ENCODE measurements at regions not wholly inside any gene's neighbourhood (a gene's known extent, or its start where the extent isn't known, plus 50 kb on each side); places are given as distances from the start of the nearest gene placed in this dataset.

DNA sequence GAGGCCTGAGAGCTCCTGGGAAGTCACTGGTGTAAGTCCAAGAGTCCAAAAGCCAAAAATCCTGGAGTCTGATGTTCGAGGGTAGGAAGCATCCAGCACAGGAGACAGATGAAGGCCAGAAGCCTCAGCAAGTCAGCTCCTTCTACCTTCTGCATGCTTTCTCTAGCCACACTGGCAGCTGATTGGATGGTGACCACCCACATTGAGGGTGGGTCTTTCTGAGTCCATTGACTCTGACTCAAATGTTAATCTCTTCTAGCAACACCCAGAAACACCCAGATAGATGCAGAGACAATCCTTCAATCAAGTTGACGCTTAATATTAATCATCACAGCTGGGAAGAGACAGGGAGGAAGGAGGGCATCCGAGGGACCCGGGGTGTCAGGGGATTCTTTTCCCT, 305.8 kb downstream of the AACS start:
- DNase-seq (ENCODE audit: low read depth), result no peak

DNA sequence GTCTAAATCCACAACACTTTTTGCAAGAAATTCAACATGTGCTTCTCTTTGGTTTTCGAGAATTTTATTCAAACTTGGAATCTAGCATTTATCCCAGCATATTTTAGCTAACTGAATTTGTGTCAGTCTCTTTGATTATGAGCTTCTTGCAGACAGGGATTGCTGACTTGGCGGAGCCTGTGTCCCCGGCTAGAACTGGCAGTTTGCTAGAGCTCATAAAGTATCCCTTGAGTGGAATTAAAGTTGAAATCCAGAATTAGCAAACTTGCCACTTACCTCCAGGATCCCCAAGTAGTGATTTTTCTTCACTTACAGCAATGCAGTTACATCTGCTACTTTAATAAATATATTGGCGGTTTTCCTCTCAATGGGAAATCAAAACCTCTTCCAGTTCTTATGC, 306.9 kb downstream of the AACS start:
- DNase-seq (ENCODE audit: low read depth), result no peak

DNA sequence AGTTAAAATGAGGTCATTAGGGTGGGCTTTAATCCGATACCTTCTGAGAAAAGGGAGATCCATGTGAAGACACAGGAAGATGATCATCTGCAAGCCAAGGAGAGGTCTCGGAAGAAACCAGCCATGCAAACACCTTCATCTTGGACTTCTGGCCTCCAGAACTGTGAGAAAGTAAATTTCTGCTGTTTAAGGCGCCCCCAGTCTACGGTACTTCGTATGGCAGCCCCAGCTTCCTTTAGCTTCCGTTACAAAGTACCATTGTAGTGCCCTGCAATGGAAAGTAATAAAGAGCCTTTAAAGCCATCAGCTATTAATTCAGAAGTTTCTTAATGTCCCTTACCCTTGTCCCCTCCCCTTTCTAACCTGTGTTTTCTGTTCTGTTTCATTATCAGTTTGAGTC, 308.1 kb downstream of the AACS start:
- no peak for DNase-seq (ENCODE audit: low read depth)

DNA sequence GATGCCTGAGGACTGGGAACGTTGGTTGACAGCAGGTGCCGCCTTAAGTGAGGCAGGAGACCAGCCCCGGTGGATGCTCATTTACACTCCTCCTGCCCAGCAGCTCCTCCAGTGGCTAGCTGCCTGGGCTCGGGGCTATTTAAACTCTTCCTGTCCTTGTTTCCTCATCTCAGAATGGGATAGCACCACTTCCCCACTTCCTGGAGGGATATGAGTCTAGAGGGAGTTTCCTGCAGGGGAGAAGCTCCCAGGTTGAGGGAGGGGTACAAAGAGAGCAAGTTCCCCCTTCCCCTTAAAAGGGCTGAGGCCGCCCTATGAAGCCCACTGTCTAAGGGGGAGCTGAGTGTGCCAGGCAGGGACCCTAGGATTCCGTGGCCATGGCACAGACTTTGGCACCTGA, 311.2 kb downstream of the AACS start:
- no peak for DNase-seq (ENCODE audit: low read depth)

DNA sequence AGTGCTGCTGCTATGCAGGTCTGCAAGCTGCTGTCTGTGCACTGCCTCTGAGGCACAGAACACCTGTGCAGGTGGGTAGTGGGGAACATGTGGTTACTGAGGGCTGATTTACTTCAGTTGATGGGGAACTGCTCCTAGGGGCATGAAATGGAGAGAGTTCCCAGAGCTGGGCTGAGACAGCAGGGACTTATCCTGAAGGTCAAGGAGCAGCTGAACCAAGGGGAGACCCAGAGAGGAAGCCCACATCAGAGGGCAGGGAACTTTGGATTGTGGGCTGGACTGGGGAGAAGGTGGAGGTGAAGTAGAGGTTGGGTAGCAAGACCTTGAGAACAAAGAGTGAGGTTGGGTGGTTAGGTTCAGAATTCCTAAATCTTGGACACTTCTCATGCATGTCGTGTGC, 311.9 kb downstream of the AACS start:
- no peak for DNase-seq (ENCODE audit: low read depth)

DNA sequence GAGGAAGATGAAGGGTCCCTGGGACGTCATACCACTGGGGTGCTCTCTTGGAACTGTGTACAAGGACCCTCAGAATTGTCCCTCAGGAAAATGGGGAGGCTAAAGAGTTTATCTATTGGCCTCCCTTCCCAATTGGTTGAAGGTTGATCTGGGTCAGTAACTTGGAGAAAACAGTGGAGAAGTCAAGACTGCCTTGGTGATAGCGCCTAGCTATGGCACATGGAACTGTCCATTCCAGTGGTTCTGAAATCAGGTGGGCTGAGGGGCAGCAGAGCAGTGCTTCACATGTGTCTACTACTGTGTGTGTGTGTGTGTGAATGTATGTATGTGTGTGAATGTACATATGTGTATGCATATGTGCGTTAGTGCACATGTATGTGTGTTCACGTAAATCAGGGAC, 316.1 kb downstream of the AACS start:
- DNase-seq (ENCODE audit: low read depth), result no peak

DNA sequence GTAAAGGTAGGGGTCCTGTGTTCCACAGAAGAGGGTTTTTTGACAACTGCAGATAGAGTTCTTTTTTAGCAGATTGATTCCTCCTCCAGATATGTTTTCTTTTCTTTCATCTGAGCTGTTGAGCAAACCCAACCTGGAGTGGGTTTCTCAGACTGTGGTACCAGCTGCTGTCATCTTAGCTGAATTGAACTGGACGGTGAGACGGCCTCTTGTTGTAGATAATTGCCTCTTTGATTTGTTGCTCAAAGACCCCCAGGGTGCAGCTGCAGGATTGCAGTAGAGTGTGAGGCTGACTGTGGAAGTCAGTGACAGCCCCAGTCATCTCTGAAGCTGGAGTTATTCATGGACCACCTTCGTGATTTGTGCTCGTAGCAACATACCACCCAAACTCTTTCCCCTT, 317.7 kb downstream of the AACS start:
- no peak for DNase-seq (ENCODE audit: low read depth)

DNA sequence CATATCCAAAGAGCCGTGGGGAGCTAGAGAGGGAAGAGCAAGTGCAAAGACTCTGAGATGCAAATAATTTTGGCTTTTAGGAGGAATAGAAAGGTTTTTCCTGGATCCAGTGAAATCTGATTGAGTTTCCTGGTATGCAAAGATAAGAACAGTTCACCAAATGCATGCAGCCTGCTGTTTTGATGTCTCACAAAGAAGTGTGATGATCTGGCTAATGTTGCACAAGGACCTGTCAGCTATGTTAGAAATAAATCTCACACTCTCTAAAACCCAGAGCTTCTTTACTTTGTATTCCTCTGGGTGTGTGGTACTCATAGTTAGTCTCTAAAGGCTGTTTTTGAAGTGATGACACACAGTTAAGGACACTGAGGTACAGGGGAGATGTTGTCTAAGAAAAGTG, 321.4 kb downstream of the AACS start:
- DNase-seq (ENCODE audit: low read depth), result no peak

DNA sequence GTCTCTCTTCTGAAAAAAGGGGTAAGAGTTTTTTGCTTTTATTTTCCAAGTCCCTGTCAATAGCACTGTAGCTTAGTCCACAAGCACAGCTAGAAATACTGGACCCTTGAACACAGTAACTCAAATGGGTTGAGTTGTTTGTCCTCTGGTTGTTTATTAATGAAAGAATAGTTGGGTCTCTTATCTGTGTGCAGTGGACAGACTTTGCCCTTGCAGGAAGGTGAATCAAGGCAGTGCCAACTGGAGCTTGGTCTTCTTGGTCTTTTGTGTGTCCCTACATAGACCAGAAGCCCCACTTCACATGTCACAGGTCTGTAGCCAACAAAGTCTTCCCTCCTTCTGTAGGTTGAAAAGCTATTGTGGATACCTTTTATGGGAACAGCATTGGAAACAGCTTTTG, 322.0 kb downstream of the AACS start:
- no peak for DNase-seq (ENCODE audit: low read depth)

DNA sequence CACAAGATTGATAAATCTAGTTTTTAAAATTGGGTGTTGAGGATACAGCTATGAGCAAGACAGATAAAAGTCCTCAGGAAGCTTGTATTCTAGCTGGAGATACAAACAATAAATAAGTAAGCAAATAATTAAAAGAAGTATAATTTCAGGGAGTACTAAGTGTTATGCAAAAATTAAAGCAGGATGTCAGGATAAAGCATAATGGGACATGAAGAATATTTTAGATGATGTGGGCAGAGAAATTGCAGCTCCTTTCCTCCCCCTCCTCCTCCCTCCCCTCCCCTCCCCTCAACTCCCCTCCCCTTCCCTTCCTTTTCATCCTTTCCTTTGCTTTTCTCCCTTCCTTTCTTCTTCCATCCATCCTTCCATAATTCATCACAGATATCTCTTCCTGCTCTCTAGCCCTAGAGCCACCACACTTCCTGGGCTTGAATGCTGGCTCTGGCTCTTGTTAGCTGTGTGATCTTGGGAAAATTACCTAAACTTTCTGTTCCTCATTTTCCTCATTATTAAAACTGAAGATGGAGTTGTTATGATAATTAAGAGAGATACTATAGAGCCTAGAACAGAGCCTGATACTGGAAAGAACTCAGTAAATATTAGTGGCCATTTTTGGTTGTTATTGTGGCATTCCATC, 323.9 kb downstream of the AACS start:
- no peak for DNase-seq (ENCODE audit: low read depth)

DNA sequence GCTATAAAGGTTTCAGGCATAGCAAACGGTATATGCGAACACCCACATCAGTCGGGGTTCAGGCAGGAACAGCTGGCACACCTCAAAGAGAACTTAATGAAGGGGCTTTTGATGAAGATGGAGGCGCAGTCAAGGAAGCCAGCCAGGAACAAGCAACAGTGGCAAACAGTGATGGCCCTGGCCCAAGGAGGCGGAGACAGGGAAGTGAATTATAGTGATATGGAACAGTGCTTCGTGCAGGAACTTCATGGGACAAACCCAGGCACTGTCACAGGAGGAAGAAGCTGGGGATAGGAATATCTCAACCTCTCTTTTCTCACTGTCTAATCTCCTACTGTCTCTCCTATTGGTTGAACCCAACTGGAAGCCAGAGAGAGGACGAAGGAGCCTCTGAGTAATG, 328.3 kb downstream of the AACS start:
- no peak for DNase-seq (ENCODE audit: low read depth)

DNA sequence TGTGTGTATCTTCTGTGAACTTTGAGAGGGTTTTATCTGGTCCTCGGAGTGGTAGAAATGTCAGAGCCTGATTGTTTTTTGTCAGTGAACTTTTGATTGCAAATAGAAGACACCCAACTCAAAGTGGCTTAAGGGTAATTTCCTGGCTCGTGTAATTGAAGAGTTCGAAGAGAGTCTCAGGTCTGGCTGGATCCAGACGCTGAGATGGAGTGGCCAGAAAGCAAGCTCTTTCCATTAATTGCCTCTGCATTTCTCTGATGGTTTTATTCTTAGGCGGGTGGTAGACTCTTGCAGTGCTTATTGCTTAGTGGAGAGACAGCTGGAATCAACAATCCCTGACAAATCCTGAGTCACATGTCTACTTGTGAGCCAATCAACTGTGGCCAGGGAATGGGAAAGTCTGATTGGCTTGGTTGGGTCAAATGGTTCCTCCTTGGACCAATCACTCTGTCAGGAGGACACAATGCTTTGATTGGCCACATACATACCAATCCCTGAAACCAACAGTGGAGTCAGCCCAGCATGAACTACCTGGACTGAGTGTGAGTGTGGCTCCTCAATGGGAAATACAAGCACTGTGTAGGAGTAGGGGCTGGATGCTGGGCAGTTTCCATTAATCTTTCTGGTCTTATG, 330.5 kb downstream of the AACS start:
- no peak for DNase-seq (ENCODE audit: low read depth)

DNA sequence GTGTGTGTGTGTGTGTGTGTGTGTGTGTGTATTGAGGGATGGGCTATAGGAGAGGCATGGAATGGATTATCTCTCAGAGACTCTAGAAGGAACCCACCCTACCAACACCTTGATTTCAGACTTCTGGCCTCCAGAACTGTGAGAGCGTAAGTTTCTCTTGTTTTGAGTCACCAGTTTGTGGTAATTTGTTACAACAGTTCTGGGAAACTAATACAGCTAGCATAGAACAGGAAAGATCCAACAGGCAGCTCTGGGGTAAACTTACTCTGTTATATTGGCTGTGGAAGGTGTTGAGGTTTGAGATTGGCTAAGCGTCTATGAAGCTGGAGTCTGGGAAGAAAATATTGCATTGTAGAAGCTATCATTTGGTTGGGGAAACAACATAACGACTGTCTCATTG, 334.3 kb downstream of the AACS start:
- DNase-seq (ENCODE audit: low read depth), result no peak

DNA sequence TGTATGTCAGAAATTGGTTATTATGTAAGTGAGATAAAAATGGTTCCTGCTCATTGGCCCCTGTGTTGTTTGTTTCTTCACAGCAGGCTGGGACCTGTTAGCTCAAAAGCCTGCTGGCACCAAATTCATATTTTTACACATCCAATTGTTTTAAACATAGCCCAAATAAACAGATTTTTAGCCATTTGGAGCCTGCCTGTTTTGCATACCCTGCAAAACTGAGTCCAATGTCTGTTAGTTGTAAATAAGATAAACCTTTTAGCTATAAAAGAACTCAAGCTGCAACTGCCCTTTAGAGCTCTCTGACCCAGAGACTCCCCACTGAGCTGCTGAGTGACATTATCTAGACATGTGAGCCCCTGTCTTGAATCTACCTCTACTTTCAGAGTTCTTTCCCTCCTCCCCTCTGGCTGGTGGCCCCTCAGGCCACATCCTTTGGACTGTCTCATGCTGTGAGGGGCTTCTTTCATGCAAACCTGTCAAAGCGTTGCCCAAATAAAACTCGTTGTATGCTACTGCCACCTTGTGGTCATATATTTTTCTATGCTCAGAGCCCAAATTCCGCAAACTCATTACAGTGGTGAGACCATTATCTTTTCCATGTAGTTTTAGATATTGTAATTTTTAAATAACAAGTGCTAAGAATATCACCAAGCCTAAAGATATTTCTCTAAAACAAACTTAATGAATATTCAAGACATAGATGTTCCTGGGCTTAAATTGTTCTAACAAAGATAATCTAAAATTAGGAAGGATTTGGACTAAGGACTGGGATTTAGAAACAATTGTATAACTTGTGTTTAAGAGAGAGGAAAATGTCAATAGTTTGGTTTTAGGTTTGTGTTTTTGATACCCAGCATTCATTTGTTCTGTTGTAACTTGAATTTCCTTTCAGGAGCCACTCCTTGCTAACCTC, 337.9 kb downstream of the AACS start:
- peak; percentile 11 for DNase-seq (ENCODE audit: low read depth)

DNA sequence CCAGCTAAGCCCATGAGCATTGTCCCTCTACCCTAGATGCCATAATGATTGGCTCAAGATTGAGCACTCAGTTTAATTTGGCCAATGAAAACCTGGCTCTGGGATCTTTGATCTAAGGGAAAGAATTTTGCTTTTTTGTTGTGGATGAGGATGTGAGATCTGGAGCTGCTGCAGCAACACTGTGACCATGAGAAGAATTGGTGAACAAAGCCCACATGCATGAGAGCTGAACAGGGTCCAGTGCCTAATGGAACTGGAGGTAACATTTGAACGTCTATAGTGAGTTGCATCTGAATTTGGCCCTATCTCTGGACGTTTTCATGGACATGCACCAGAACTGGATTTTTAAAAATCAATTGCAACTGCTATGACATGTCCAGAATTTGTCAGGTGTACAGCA, 338.6 kb downstream of the AACS start:
- DNase-seq (ENCODE audit: low read depth), result no peak

DNA sequence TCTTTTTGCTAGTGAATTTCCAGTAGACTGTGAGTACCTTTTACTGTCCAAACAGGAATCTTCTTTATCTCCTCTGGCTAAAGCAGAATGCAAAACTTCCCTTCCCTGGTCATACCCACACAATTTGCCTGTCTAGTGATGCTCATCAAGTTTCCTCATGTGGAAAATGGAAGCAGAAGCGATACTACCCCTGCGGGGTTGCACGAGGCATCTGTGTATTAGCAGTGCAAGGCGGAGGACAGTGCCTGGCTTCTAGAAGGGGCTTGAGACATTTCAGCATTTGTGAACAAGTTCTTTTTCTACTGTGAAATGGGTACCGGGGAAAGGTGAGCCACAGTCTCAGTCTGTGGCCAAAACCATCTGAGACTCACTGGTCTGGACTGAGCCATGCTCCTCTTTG, 340.9 kb downstream of the AACS start:
- DNase-seq (ENCODE audit: low read depth), result no peak

DNA sequence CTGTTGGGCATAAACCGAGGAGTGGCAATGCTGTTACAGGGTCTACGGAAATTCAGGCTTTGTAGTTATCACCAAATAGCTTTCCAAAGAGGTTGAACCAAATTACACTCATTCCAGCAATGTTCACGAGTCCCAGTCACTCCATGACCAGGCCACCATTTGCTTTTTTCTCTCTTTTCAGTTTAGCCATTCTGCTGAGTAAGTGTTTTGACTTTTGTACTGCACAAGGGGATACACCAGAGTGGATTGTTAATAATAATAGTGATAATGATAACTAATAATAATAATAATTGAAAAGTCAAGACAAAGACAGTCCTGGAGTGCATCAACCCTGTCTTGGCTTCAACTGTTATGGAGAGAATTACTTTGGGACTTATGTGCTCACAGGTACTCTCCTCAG, 343.5 kb downstream of the AACS start:
- DNase-seq (ENCODE audit: low read depth), result no peak

DNA sequence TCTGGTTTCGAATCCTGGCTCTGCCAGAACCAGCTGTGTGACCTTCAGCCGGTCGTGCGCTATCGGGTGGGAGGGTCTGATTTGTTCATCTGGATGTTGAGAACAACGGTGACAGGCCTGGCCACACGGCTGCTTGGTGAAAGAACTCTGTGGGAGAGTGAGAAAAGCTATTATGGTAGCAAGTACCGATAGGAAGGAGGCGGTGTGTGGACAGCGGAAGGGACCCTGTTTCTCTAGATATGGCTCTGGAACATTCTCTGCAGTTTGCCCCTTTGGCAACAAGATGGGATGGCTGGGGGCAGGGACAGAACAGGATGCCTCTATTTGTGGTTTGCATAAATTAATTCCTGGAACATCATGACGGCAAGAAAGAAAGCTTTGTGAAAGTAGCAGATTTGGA, 347.3 kb downstream of the AACS start:
- no peak for DNase-seq (ENCODE audit: low read depth)

DNA sequence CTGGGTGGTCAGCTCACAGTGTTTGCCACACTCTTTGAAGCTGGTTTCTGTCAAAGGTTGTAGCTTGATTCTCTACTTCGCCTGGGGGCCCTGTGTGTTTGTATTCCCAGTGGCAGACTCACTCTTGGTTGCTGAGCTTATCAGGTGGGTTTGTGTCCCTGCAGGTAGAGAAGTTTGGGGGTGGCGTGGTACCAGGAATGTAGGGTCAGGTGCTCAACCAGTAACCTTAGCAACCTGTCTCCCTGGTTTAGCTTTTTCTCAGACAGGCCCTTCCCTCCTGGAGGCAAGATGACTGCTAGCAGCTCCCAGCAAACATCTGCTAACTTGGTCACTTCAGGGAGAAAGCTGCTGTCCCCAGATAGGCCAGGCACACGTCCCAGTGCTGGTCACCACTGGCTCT, 352.2 kb downstream of the AACS start:
- DNase-seq (ENCODE audit: low read depth), result no peak

DNA sequence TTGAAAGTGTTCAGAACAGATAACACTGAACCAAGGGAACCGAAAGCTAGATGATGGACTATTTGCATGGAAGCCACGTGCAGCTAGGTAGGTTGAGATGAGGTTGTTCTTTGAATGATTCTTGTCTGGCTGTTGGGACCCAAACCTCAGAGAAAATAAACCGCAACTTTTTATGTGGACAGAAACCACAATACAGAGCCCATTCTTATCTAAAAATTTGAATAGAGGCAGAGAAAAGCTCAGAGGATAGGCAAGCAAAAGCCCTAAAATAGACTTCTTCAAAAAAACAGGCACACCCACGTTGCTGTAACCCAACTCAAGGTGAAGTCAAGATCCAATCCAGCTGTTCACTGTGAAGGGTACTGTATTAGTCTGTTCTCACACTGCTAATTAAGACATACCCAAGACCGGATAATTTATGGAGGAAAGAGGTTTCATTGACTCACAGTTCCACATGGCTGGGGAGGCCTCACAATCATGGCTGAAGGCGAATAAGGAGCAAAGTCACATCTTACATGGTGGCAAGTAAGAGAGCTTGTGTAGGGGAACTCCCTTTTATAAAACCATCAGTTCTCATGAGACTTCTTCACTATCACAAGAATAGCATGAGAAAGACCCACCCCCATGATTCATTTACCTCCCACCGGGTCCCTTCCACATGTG, 353.8 kb downstream of the AACS start:
- no peak for DNase-seq (ENCODE audit: low read depth)

DNA sequence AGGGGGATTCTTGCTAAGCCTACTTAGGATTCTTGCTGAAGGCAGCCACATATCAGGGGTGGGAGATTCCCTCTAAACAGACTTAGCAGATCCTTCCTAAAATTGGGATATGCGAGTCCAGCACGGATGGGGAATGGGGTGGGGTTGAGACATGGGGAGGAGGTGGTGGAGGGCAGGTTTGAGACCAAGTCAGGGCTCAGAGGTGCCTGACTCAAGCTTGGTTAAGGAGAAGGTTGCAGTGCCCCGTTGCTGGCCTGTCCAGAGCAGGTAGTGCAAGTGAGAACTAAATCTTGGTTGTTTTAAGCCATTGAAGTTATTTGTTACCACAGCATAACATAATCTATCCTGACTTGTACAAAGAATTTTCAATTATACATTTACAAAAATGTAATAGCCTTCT, 359.7 kb downstream of the AACS start:
- no peak for DNase-seq (ENCODE audit: low read depth)

DNA sequence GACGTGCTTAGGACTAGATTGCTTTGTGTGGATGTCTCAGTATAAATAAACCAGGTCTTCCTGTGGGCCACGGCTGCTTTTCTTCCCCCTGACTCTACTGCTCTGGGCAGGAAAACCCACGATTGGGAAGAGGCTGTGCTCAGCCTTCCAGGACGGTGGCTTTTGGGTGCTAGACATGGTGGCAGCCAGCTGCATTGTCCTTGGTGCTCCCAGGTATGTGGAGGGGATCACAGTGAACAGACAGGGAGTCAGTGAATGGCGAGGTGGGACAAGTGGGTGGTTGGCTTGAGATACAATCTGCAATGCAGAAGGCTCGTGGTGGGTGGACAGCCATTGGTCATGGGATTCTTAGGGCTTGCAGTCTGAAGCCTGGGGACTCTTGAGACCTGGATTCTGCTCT, 366.3 kb downstream of the AACS start:
- no peak for DNase-seq (ENCODE audit: low read depth)

DNA sequence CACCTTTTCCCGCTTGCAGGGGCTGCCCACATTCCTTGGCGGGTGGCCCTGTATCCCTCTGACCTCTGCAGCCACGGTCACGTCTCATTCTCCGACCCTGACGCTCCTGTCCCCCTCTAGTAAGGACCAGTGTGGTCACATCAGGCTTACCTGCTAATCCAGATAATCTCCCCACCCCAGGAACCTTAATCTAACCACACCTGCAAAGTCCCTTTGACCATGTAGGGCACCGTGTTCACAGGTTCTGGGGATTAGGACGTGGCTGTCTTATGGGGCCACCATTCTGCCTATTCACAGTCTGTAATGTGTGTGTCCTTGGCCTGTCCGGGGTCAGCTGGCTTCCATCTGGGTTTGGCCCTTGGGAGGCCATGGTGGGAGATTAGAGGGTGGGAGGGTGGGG, 368.9 kb downstream of the AACS start:
- DNase-seq (ENCODE audit: low read depth), result no peak

Data from HS-27A (cell line).